Retinal pigment epithelial cell (primary cell): ENCODE measurements at regions not wholly inside any gene's neighbourhood (a gene's known extent, or its start where the extent isn't known, plus 50 kb on each side); places are given as distances from the start of the nearest gene placed in this dataset.

Source experiments
- DNase-seq: peaks from one replicate; pipeline ENCODE4 v3.0.0-alpha.2; 2010; ENCODE audit warnings: low read depth
- H3K4me3 ChIP-seq: 2 replicates; pipeline ENCODE4 v1.5.1; 2011; ENCODE audit warnings: mild to moderate bottlenecking, low read length, control low read depth, moderate library complexity
- CTCF ChIP-seq: conservative IDR thresholded peaks from 2 replicates; pipeline ENCODE4 v1.5.1; 2011; ENCODE audit warnings: low read depth, low read length, control low read depth, inconsistent platforms

- DNase-seq = peak; percentile 8
- TF ChIP-seq CTCF = no peak
- H3K4me3 ChIP-seq = no peak overlapping the region
Observed at GRCh38 chr10:78808736-78809367, 259.9 kb upstream of the ZMIZ1 start.

- DNase-seq = no peak
- no peak overlapping the region for H3K4me3 ChIP-seq
- no peak for TF ChIP-seq CTCF
Observed at GRCh38 chr10:78811174-78811573, 257.6 kb upstream of the ZMIZ1 start.

GRCh38 chr10:78812571-78813318, 256.0 kb upstream of the ZMIZ1 start:
- DNase-seq = no peak
- no peak for TF ChIP-seq CTCF

GRCh38 chr10:78813526-78813925, 255.2 kb upstream of the ZMIZ1 start:
- no peak overlapping the region for H3K4me3 ChIP-seq
- DNase-seq = no peak
- no peak for TF ChIP-seq CTCF

More at GRCh38 chr10:78812571-78813318, 256.0 kb upstream of the ZMIZ1 start:
- no peak overlapping the region for H3K4me3 ChIP-seq

- H3K4me3 ChIP-seq = no peak overlapping the region
- no peak for DNase-seq
- TF ChIP-seq CTCF = no peak
Observed at GRCh38 chr10:78813998-78814399, 254.8 kb upstream of the ZMIZ1 start.

GRCh38 chr10:78814407-78814806, 254.4 kb upstream of the ZMIZ1 start:
- TF ChIP-seq CTCF = no peak
- no peak overlapping the region for H3K4me3 ChIP-seq
- no peak for DNase-seq
